HG03060 (cell line): ENCODE measurements at regions not wholly inside any gene's neighbourhood (a gene's known extent, or its start where the extent isn't known, plus 50 kb on each side); places are given as distances from the start of the nearest gene placed in this dataset.
"Not testable (repeated sequence)": the region's sequence is repeated elsewhere in the genome, so short reads cannot be mapped to it uniquely, and the experiment has no call there.

Experiments used
- ATAC-seq: cut with Tn5 transposase; IDR thresholded peaks from one replicate; pipeline ENCODE4 v1.9.1; 2021; ENCODE audit warnings: low read depth, moderate number of reproducible peaks; ENCODE audit not compliant: unreplicated experiment

DNA sequence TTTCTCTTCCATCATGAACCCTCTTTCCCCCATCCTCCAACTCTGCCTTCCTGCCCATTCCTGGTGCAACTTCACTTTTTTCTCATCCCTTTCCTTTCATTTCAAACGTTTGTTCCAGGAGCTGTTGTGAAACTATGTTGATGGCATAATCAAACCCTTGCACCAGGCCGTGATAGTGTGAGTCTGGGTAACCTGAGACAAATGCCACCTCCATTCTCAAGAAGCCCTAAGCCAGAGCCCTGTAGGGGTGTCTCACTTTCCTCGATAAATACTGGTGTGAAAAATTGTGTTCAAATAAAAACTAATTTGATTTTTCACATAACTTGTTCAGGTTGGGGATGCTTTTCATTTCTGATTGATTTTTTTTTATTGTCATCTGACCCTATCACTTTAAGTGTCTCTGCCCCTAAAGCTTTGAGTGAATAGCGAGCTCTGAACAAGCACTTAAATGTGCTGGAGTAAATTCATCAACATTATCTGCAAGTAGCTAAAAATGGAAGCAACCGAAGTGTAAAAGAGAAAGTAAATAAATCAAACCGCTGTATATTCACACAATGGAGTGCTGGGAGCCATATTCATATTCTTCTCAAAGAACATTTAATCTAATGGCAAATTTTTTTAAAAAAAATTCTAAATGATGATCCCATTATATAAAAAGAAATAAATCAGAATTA lies 303.1 kb upstream of the CDYL start:
- ATAC-seq = no peak

DNA sequence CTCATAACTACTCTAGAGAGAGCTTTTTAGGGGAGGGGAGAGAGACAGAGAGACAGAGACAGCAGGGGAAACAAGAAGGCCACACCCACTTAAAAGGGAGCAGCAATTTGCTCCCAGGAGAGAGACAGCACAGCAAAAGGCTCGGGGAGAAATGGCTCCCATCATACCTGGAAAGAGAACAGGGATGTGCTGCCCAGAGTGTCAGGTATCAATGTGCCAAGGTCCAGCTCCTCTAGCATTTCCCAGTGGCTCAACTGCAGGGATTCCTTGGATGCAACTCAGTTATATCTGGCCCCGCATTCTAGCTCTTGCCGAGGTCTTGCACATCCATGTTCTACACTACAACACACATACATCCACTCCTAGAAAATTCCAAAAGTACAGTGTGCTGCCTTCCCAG lies 304.0 kb upstream of the CDYL start:
- no peak for ATAC-seq

DNA sequence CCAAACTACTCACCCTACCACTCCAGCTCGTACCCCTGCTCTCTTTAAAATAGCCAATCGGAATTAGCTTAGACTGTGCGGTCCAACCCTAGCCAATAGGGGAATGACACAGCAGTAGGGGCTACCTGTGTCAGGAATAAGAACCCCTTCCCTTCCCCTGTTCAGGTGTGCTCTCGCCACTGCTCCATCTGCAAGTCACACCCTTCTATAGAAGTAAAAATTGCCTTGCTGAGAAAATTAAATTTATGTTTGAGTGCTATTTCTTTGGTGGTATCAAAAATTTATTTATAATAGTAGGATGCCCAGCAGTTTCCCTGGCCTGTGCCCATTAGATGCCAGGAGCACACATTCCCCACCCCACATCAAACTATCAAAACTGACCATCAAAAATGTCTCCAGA lies 304.7 kb upstream of the CDYL start:
- ATAC-seq = not testable (repeated sequence)

DNA sequence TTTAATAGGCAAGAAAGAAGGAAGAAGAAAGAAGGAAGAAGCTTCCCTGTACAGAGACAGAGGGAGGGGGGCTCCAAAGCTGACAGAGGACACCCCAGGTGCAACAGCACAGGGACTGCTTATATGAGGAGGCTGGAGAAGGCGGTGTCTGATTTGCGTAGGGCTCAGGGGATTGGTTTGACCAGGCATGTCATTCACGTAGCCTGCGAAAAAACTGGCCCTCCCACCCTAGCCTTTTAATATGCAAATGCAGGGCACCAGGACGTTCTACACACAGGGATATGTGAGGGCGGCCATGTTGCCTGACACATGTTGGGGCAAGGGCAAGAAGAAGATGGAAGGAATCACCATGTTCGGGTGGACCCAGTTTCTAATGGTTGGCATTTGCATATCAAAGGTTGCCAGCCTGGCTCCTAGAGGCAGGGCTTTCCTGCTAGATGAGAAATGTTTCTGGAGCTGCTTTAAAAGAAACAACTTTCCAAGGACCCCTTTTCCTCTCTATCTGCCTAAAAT lies 305.4 kb upstream of the CDYL start:
- ATAC-seq = no peak

DNA sequence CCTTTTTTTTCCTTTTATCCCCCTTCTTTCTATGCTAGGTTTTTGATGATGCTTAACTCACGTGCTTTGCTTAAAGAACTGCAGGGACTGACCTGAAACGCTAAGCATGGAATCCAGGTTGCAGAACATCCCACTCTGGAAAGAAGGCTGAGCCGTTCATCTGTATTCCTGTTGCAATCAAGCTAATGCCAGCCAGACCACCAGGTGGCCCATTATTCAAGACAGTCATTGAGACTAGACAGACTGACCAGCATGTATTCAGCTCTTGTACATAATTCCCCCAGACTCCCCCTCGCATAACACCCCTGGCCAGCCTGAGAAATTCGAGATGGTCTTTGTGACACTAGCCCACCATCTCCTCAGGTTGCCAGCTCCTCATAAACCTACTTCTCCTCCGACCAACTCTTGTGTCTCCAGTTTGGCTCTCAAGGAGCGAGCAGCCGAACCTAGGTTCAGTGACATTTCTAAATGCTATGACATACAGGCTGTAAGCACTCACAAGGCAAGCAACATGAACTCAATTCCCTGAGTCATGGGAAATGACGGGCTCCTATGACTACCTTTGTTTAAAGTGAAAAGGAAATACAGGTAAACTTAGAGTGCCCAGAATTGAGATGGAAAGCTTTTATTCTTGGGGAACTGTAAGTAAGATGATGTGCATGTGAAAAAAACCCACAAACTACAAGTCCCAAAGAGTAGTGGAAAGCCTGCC lies 309.3 kb upstream of the CDYL start:
- no peak for ATAC-seq

DNA sequence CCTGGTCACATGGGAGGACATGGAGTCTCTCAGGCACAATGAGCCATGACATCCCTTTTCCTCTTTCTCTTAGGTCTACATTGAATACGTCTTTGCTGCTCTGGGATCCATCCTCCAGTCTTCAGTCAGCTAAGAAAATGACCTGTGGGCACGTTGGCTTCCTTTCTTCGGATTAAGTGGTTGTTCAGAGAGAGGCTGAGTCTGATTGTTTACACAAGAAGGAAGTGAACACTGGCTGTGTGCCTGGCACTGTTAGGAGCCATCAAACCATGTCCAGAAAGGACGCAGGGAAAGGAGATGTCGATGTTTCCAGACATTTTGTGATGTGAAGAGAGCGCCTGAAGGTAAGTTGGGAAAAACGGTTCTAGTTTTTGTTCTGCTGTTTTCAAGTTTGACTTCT lies 309.9 kb upstream of the CDYL start:
- ATAC-seq = no peak

DNA sequence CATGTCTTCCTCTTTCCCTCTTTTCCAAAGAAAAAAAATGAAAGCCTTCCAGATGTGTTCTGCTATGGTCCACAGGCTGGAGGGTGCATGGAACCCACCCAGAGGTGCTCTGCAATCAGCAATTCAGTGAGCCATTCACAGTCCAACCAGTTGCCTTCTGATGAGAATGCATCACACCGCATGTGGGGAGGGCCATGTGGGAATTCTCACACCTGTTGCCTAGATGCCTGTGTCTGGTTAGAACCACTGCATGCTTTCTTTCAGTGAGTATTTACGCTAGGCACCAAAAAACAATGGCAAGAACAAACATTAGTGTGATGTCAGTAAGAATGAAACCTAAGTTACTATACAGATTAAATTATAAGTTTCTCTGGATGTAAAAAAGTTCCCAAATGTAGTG lies 311.6 kb upstream of the CDYL start:
- ATAC-seq = no peak

DNA sequence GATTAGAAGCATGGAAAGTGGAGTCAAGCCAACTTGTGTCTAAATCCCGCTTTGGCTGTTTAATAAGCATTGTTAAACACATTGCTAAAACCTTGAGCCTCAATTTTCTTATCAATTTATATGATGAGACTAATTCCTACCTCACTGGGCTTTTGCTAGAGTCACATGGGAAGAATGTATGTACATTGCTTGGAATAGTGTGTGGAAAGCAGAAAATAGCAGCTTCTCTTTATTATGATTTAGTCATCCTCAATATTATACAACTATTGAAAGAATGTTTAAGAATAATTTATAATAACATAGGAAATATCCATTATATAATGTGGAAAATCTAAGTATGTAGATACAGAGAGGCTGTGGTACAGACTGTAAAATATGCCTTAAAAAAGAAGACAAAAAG lies 313.0 kb upstream of the CDYL start:
- no peak for ATAC-seq

DNA sequence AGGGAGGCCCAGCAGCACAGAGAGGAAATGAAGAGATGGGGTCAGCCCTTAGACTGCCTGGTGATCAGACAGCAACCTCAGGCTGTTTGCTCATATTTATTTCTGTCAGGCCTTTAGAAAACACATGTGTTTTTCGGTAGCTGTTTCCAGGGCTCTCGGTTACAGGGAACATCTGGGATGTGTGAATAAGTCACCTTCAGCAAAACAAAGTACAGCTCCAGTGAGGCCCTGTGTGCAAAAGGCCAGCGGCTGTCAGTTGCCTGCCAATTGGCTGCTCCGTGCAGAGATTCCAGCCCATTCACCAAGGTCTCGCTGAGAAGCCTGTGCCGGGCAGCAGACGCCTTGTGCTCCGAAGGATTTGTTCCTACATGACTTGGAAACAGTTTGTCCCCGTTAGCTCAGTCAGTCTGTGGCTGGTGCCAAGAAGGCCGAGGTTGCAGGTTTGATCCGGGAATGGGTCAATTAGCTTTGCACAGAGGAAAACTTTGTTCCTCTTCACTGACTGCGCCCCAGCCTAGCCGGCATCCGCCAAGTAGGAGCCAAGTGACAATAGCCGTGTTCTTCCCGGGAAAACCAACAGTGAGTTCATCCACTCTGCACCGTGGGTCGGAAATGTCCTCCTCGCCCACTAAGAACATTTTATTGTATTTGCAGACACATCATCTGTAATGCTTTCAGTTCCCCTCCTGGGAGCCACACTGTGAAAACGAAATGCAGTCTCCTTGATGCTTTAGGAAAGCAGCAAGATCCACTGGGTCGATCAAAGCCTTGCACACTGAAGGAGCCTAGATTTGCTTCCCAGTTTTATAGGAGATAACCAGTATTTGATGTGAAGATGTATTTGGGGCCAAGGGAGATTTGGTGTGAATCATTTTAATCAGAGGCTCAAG lies 315.4 kb upstream of the CDYL start:
- ATAC-seq = no peak

DNA sequence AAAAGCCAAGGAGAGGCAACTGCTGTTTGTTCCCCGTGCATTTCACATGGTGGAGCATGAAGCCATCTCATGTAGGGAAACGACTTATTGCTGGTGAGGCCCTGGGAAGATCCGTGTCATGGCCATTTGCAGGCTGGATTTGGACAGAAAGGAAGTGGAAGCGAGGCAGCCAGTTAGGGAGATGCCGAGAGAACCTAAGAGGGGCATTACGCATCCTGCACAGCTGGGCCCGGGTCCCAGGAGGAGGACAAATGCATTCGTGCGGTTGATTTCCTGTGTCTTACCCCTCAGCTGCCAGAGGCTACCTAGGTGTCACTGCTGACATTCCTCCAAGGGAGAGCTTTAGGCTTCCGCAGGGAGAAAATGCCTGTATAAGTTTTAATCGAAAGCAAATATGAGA lies 316.2 kb upstream of the CDYL start:
- ATAC-seq = no peak

DNA sequence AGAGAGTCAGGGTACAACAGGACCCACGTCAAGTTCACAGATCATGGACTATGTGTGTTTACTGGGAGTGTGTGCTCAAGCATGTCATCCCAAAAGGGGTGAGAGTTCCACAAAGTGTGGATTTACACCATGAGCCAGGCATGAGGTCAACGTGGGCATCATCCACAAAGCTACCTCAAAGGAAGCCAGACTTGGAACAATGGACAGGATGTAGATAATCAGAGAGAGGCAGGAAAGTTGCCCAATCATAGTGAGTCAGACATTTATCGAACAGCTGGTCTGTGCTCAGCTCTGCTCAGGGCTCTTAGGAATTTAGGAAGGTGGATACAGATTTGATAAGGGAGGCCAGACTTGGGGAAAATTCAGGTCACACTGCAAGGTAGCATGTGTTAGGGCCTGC lies 317.2 kb upstream of the CDYL start:
- no peak for ATAC-seq

DNA sequence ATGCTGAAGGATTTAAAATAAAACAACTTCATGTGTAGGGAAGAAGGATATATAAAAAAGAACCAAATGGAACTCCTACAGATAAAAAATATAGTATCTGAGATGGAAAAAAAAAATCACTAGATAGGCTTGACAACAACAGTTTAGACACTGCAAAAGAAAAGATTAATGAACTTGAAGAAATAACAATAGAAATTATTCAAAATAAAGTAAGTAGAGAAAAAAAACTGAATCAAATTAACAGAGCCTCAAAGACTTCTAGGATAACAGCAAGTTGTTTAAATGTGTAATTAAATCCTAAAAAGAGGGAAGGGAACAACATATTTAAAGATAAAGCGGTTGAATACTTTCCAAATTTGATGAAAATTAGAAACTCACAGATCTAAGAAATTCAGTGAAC lies 316.3 kb upstream of the ECI2 start:
- ATAC-seq = no peak

DNA sequence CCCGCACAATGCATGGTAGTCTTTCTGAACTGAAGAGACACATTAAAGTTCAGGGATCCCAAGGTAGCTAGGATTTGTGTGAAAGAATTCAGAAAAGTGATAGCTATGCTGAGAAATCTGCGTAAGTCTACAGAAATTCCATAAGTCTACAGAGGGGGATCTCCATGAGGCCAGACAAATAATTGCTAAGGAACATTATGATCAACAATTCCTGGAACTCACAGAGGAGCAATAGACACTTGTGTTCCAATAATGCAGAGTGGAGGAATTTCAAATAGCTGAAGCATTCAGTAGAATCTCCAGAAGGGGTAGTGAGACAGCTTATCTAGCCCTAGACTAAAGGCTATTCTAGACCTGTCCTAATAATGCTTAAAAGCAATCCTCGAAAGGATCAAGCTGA lies 315.7 kb upstream of the ECI2 start:
- ATAC-seq = no peak

DNA sequence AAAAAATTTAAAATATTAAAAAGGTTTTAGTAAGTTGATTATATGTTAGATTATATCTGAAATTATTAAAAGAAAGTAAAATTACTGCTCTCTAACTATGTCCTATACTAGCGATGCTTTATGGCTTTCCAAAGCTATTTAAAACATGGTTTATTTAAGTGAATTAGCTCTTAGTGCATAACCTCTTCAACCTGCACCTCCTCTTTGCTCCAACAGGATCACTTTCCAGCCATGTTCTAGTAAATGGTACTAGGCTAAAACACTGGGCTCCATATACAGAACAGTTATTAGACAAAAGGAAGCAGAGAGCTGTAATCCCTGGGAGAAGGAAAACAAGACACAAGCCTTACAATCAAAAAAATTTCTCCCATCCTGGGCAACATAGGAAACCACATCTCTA lies 314.9 kb upstream of the ECI2 start:
- ATAC-seq = no peak

DNA sequence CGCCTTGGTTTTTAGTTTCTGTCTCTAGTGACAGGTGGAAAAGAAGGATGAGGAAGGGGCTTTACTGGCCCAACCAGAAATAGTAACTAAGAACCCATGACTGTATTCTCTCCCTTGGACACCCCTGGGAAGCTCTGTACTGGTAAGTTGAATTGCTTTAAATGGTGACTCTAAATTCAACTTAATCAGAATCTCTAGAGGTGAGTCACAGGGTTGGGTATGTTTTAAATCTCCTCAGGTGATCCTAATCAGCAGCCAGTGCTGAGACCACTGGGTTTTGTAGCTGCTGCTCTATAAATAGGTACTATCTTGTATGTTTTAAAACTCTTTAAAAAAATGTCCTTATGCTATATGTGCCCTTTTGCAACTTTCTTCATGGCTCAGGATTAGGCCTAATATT lies 314.0 kb upstream of the ECI2 start:
- no peak for ATAC-seq

DNA sequence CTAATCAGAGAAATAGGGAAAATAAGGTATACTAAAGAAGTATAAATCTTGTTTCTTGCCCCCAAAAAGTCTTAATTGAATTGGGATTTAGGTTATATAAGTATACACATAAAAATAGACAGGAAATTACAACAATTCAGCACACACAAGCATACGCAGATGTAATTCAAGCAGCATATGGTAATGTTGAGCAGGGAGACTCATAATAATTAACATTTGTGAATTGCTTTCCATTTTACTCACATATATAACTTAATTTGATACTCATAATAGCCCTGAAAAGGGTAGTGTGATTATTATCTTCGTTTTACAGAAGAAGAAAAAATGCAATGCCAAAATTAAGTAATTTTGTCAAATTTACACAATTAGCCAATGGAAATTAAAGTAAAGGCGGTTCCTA lies 313.5 kb upstream of the ECI2 start:
- no peak for ATAC-seq

DNA sequence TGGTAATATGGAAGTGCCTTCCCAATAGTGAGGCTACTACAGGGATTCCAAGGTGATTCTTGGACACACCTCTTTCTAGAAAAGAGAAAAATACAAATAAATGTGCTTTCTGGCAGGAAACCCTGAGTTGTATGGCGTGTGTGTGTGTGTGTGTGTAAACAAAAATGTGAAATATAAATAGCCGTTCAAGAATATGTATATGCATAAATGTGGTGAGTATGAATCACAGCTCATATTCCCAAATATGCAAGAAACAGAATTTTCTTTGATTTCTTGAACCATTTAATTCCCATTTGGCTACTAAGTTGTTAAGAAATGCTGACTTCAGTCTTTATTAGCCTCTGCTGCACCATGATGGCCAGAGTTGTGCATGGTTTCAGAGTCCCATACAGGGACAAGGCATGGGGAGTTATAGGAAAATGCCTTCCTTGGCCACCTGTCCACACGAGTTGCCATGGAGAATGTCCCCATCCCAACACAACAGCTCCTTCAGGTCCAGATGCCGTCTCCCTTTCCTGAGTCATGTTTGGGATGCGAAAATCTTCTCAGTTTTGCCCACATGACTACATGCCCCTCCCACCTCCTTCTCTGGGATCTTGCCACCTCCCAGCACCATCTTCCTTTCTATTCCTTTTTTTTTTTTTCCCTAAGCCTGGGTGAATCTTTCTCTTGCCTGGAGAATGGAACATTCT lies 312.4 kb upstream of the ECI2 start:
- no peak for ATAC-seq

DNA sequence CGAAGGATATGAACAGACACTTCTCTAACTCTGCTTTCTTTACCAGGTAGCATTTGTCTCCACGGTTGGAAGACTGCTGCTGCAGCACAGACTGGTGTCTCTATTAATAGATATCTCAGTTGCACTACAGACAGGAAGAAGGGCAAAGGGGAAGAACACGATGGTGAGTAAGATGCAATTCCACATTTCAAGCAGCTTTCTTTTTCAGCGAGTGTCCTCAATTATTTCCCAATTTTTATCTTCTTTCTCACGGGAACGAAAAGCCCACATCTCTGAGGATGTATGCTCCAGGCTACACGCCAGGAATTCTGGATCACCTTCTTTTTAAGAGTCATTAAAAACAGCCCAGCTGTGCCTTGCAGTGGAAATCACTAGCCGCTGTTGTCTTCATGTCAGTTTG lies 311.6 kb upstream of the ECI2 start:
- no peak for ATAC-seq

DNA sequence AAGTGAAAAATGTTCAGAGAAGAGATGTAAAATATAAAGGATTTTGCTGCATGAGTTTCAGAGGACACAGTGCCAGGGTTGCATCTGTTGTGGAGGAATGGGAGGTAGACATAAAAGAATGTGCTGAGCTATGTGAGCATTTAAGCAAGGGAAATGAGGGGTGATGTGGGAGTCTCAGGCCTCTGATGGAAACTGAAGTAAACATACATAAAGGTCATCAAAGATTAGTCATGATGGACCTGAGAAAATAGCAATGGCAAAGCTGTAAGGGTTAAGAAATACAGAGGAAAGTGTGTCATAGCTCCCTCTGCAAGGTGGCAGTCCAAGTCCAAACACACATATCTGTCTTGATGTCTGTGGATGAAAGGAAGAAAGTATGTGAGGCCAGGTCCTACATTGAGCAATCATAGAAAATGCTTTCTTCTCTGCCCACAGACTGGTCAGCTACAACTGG lies 306.6 kb upstream of the ECI2 start:
- no peak for ATAC-seq

DNA sequence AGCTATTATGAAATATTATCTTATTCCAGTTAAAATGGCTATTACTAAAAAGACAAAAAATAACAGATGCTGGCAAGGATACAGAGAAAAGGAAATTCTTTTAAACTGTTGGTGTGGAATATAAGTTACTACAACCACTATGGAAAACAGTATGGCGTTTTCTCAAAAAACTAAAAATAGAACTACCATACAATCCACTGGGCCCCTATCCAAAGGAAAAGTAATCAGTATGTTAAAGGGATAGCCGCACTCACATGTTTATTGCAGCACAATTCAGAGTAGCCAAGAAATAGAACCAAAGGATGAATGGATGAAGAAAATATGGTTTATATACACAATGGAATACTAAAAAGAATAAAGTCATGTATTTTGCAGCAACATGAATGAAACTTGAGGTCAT lies 303.8 kb upstream of the ECI2 start:
- no peak for ATAC-seq

DNA sequence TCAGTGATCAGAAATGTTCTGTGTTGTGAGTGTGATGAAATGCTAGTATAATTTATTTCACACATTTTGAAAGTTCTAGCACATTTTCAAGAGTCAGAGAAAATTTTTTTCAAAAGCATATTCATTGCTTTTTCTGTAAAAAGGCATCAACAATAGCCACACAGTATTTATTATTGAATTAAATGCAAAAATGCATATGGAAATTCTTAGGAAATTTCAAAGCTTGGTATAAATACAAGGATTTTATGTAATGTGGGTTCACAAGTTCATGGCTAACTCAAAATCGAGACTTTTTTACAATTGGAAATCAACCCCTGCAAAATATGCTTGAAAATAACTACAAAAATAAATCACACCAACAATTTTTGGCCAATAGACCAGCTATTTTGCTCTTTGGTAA lies 302.0 kb upstream of the ECI2 start:
- no peak for ATAC-seq
